Activated B cell treated with CpG ODN at 0.5 μM for 24 hours (primary cell): ENCODE measurements at regions not wholly inside any gene's neighbourhood (a gene's known extent, or its start where the extent isn't known, plus 50 kb on each side); places are given as distances from the start of the nearest gene placed in this dataset.

Experiments used
- ATAC-seq: fragments of 200-7000 bp; cut with Tn5 transposase; one replicate; pipeline ENCODE4 v1.10.0; 2021; ENCODE audit warnings: low read depth, mild to moderate bottlenecking, moderate library complexity
- CTCF ChIA-PET: fragments of 350-600 bp; sonication (Branson Sonifier 250); formaldehyde crosslinking; loops from one replicate; lab custom pipeline; 2021; ENCODE audit warnings: antibody characterized with exemption; lab: Charles Lee
- POLR2A ChIA-PET: fragments of 350-600 bp; sonication (Branson Sonifier 250); formaldehyde crosslinking; loops from one replicate; lab custom pipeline; 2021; ENCODE audit warnings: antibody characterized with exemption; lab: Charles Lee
- DNase-seq: peaks from one replicate; pipeline ENCODE4 v3.0.0; 2022
- H3K27ac Mint-ChIP-seq: one replicate; pipeline ENCODE4 v1.8.0; 2020; ENCODE audit warnings: mixed read lengths
- H3K27me3 Mint-ChIP-seq: one replicate; pipeline ENCODE4 v1.8.0; 2021; ENCODE audit warnings: mixed read lengths
- H3K36me3 Mint-ChIP-seq: one replicate; pipeline ENCODE4 v1.8.0; 2021; ENCODE audit warnings: low read depth, mixed read lengths
- H3K4me1 Mint-ChIP-seq: one replicate; pipeline ENCODE4 v1.8.0; 2021; ENCODE audit warnings: mixed read lengths
- H3K4me3 Mint-ChIP-seq: one replicate; pipeline ENCODE4 v1.8.0; 2020; ENCODE audit warnings: mild to moderate bottlenecking, mixed read lengths
- H3K9me3 Mint-ChIP-seq: one replicate; pipeline ENCODE4 v1.8.0; 2020; ENCODE audit warnings: mixed read lengths
- CTCF ChIP-seq: fragments of 200-600 bp; IDR thresholded peaks from one replicate; pipeline ENCODE4 v1.8.0; 2022; ENCODE audit warnings: antibody characterized with exemption, mild to moderate bottlenecking
- intact Hi-C: fragments of 100-400 bp; cut with micrococcal nuclease; formaldehyde crosslinking; loops from one replicate; pipeline ENCODE4 v1.15.1; 2024

- Mint-ChIP-seq H3K36me3 (no peaks in the 10 kb centered on the region), H3K9me3 (no peaks in the 10 kb centered on the region), H3K27me3 (peaks cover 2% of the 10 kb centered on the region), H3K27ac (no peak overlapping the region), H3K4me1 (no peaks in the 10 kb centered on the region), H3K4me3 (no peak overlapping the region)
- TF ChIP-seq CTCF: no peak
- DNase-seq: no peak
- CTCF ChIA-PET: no interaction called here
- POLR2A ChIA-PET: no interaction called here
- intact Hi-C loops: no loop called here
- no peak for ATAC-seq
Observed at GRCh38 chr2:180660207-180660606, 320.2 kb upstream of the UBE2E3 start.

- Mint-ChIP-seq H3K4me3 (no peak overlapping the region), H3K4me1 (no peaks in the 10 kb centered on the region), H3K9me3 (no peaks in the 10 kb centered on the region), H3K27me3 (peaks cover 4% of the 10 kb centered on the region), H3K27ac (no peak overlapping the region), H3K36me3 (no peaks in the 10 kb centered on the region)
- POLR2A ChIA-PET: no interaction called here
- no peak for TF ChIP-seq CTCF
- intact Hi-C loops: no loop called here
- ATAC-seq: no peak
- CTCF ChIA-PET: no interaction called here
- no peak for DNase-seq
Observed at GRCh38 chr2:180657054-180657453, 323.4 kb upstream of the UBE2E3 start.

GRCh38 chr2:180656455-180656847 is 324.0 kb upstream of the UBE2E3 start:
- H3K4me3 Mint-ChIP-seq: no peak overlapping the region
- no peak overlapping the region for H3K27ac Mint-ChIP-seq
- POLR2A ChIA-PET: no interaction called here
- no peak for ATAC-seq
- no peak for DNase-seq
- CTCF ChIA-PET: no interaction called here
- peaks cover 4% of the 10 kb centered on the region for H3K27me3 Mint-ChIP-seq
- no peaks in the 10 kb centered on the region for H3K36me3 Mint-ChIP-seq
- H3K9me3 Mint-ChIP-seq: no peaks in the 10 kb centered on the region
- no peaks in the 10 kb centered on the region for H3K4me1 Mint-ChIP-seq
- TF ChIP-seq CTCF: no peak
- intact Hi-C loops: no loop called here

GRCh38 chr2:180655842-180656454 is 324.5 kb upstream of the UBE2E3 start:
- peaks cover 4% of the 10 kb centered on the region for H3K27me3 Mint-ChIP-seq
- H3K36me3 Mint-ChIP-seq: no peaks in the 10 kb centered on the region
- no peak for DNase-seq
- no peak for ATAC-seq
- no peaks in the 10 kb centered on the region for H3K9me3 Mint-ChIP-seq
- intact Hi-C loops: no loop called here
- no peak overlapping the region for H3K4me3 Mint-ChIP-seq
- H3K27ac Mint-ChIP-seq: no peak overlapping the region
- CTCF ChIA-PET: no interaction called here
- TF ChIP-seq CTCF: no peak
- POLR2A ChIA-PET: no interaction called here
- no peaks in the 10 kb centered on the region for H3K4me1 Mint-ChIP-seq

- no peaks in the 10 kb centered on the region for H3K4me1 Mint-ChIP-seq
- no peak overlapping the region for H3K4me3 Mint-ChIP-seq
- DNase-seq (no peak), ATAC-seq (no peak)
- TF ChIP-seq CTCF: no peak
- ChIA-PET POLR2A (no interaction called here), CTCF (no interaction called here)
- no peaks in the 10 kb centered on the region for H3K36me3 Mint-ChIP-seq
- intact Hi-C loops: no loop called here
- no peaks in the 10 kb centered on the region for H3K9me3 Mint-ChIP-seq
- peaks cover 4% of the 10 kb centered on the region for H3K27me3 Mint-ChIP-seq
- no peak overlapping the region for H3K27ac Mint-ChIP-seq
Observed at GRCh38 chr2:180655393-180655792, 325.0 kb upstream of the UBE2E3 start.
